OCI-LY7 (cell line): ENCODE measurements at regions not wholly inside any gene's neighbourhood (a gene's known extent, or its start where the extent isn't known, plus 50 kb on each side); places are given as distances from the start of the nearest gene placed in this dataset.

Experiments
- BruUV-seq: library from RNA; stranded (reverse); fragments of 400-500 nt; replicated peaks from 2 replicates; lab custom pipeline; 2021; lab: Mats Ljungman, UMichigan
- CTCF ChIA-PET: fragments of 300-600 bp; sonication (Branson Sonifier 250); formaldehyde crosslinking; loops from one replicate; lab custom pipeline; 2022; ENCODE audit warnings: antibody characterized with exemption; ENCODE audit not compliant: unreplicated experiment; lab: Charles Lee
- POLR2A ChIA-PET: fragments of 300-600 bp; sonication (Branson Sonifier 250); formaldehyde crosslinking; loops from one replicate; lab custom pipeline; 2022; ENCODE audit warnings: antibody characterized with exemption; lab: Charles Lee
- DNase-seq: peaks from one replicate; pipeline ENCODE4 v3.0.0-alpha.2; 2015; ENCODE audit warnings: low spot score
- H2AFZ ChIP-seq: fragments of 200-600 bp; sonication (generic), shearing (Covaris generic); 2 replicates; pipeline ENCODE4 v1.6.1; 2014; ENCODE audit warnings: mild to moderate bottlenecking, antibody characterized with exemption, low read length, moderate library complexity
- H3K27ac ChIP-seq: fragments of 200-600 bp; sonication (generic); 2 replicates; pipeline ENCODE4 v1.5.1; 2014; ENCODE audit warnings: mixed run types, low read depth, mild to moderate bottlenecking, moderate library complexity, low read length, inconsistent platforms; ENCODE audit not compliant: poor library complexity, severe bottlenecking
- H3K36me3 ChIP-seq: fragments of 200-600 bp; sonication (generic); 2 replicates; pipeline ENCODE4 v1.6.1; 2014; ENCODE audit warnings: mild to moderate bottlenecking, antibody characterized with exemption, low read length, moderate library complexity, mixed read lengths; ENCODE audit not compliant: insufficient read depth
- H3K4me1 ChIP-seq: fragments of 200-600 bp; sonication (generic); 2 replicates; pipeline ENCODE4 v1.5.1; 2014; ENCODE audit warnings: mild to moderate bottlenecking, low read length; ENCODE audit not compliant: insufficient read depth, poor library complexity, severe bottlenecking
- H3K4me2 ChIP-seq: fragments of 200-600 bp; sonication (generic); 2 replicates; pipeline ENCODE4 v1.6.1; 2014; ENCODE audit warnings: mild to moderate bottlenecking, low read length
- H3K4me3 ChIP-seq: fragments of 200-600 bp; sonication (generic); 2 replicates; pipeline ENCODE4 v1.5.1; 2014; ENCODE audit warnings: mild to moderate bottlenecking, low read depth, low read length; ENCODE audit not compliant: poor library complexity, severe bottlenecking
- H3K79me2 ChIP-seq: fragments of 200-600 bp; sonication (generic); 2 replicates; pipeline ENCODE4 v1.6.1; 2016; ENCODE audit warnings: low read depth, mild to moderate bottlenecking, low read length, moderate library complexity, mixed read lengths; ENCODE audit not compliant: insufficient read depth
- H3K9me2 ChIP-seq: fragments of 200-600 bp; sonication (generic); 2 replicates; pipeline ENCODE4 v1.6.1; 2016; ENCODE audit warnings: mild to moderate bottlenecking, low read length, mixed read lengths; ENCODE audit not compliant: insufficient read depth
- H3K9me3 ChIP-seq: fragments of 200-600 bp; sonication (generic); 2 replicates; pipeline ENCODE4 v1.6.1; 2014; ENCODE audit warnings: mild to moderate bottlenecking, mixed run types, low read length, mixed read lengths
- H4K20me1 ChIP-seq: fragments of 200-600 bp; sonication (generic); 2 replicates; pipeline ENCODE4 v1.6.1; 2014; ENCODE audit warnings: mild to moderate bottlenecking, antibody characterized with exemption, low read length, moderate library complexity, mixed read lengths; ENCODE audit not compliant: insufficient read depth
- CTCF ChIP-seq: fragments of 200-600 bp; sonication (generic); conservative IDR thresholded peaks from 2 replicates; pipeline ENCODE4 v1.5.1; 2014; ENCODE audit warnings: mild to moderate bottlenecking, antibody characterized with exemption, low read length, moderate library complexity, mixed read lengths
- EZH2phosphoT487 ChIP-seq: fragments of 200-600 bp; sonication (generic); IDR thresholded peaks from 2 replicates; pipeline ENCODE4 v1.6.1; 2018; ENCODE audit warnings: low read depth, borderline replicate concordance, mild to moderate bottlenecking, mixed run types, antibody characterized with exemption, low read length, moderate library complexity, mixed read lengths
- intact Hi-C: fragments of 100-400 bp; cut with micrococcal nuclease; formaldehyde crosslinking; loops from one replicate; pipeline ENCODE4 v1.10.0; 2022; ENCODE audit not compliant: unreplicated experiment

GRCh38 chr1:58390091-58390490, 156.4 kb downstream of the OMA1 start:
- Histone ChIP-seq H3K36me3 (no peaks in the 10 kb centered on the region), H3K27ac (no peak overlapping the region), H3K79me2 (no peaks in the 10 kb centered on the region), H3K4me1 (peaks cover 23% of the 10 kb centered on the region), H4K20me1 (no peaks in the 10 kb centered on the region), H3K9me2 (no peaks in the 10 kb centered on the region), H3K4me2 (no peak overlapping the region), H3K9me3 (no peaks in the 10 kb centered on the region), H2AFZ (no peak overlapping the region), H3K4me3 (no peak overlapping the region)
- BruUV-seq: no TSS peak
- TF ChIP-seq CTCF: no peak
- no peak for TF ChIP-seq EZH2phosphoT487
- POLR2A ChIA-PET: no interaction called here
- intact Hi-C loops: no loop called here
- CTCF ChIA-PET: no interaction called here
- no peak for DNase-seq

- Histone ChIP-seq H3K4me3 (no peak overlapping the region), H3K9me2 (no peaks in the 10 kb centered on the region), H3K4me1 (no peaks in the 10 kb centered on the region), H3K4me2 (no peak overlapping the region), H3K27ac (no peak overlapping the region), H4K20me1 (no peaks in the 10 kb centered on the region), H2AFZ (no peak overlapping the region), H3K9me3 (no peaks in the 10 kb centered on the region), H3K79me2 (no peaks in the 10 kb centered on the region), H3K36me3 (no peaks in the 10 kb centered on the region)
- intact Hi-C loops: no loop called here
- DNase-seq: no peak
- BruUV-seq: no TSS peak
- no peak for TF ChIP-seq EZH2phosphoT487
- no peak for TF ChIP-seq CTCF
- POLR2A ChIA-PET: interaction anchor here (0.5 to 1.1 kb wide), 3 partner anchors 9 to 16 kb away, joined by 3 to 5 read pairs (median 4); no protein-coding TSS in a partner anchor
- CTCF ChIA-PET: no interaction called here
Observed at GRCh38 chr1:58380345-58380744, 166.2 kb downstream of the OMA1 start.

GRCh38 chr1:58367217-58367616, 179.3 kb downstream of the OMA1 start:
- intact Hi-C loops: no loop called here
- POLR2A ChIA-PET: interaction anchor here (0.6 kb wide), 1 partner anchor 141 kb away, joined by 3 read pairs; no protein-coding TSS in a partner anchor

More at GRCh38 chr1:58367217-58367616, 179.3 kb downstream of the OMA1 start:
- Histone ChIP-seq H3K27ac (no peak overlapping the region), H3K4me1 (no peaks in the 10 kb centered on the region), H2AFZ (no peak overlapping the region), H4K20me1 (no peaks in the 10 kb centered on the region), H3K36me3 (no peaks in the 10 kb centered on the region), H3K4me2 (no peak overlapping the region), H3K79me2 (no peaks in the 10 kb centered on the region), H3K9me2 (no peaks in the 10 kb centered on the region), H3K9me3 (no peaks in the 10 kb centered on the region), H3K4me3 (no peak overlapping the region)
- TF ChIP-seq CTCF (no peak), EZH2phosphoT487 (no peak)
- BruUV-seq: no TSS peak
- CTCF ChIA-PET: no interaction called here
- DNase-seq: no peak
